Transverse colon (tissue), 4 donors: ENCODE measurements at regions not wholly inside any gene's neighbourhood (a gene's known extent, or its start where the extent isn't known, plus 50 kb on each side); places are given as distances from the start of the nearest gene placed in this dataset.
"Not testable (repeated sequence)": the region's sequence is repeated elsewhere in the genome, so short reads cannot be mapped to it uniquely, and the experiment has no call there.

ENCODE experiments used
- DNase-seq: peaks from one replicate; pipeline ENCODE4 v3.0.0-alpha.2; 2019
- H3K27ac ChIP-seq, 4 donors: fragments of 200-600 bp; sonication (generic); 2 replicates each; pipeline ENCODE4 v1.5.1; 2016 to 2018; ENCODE audit warnings: inconsistent platforms in 4 of 4
- H3K27me3 ChIP-seq: fragments of 200-600 bp; sonication (generic); 2 replicates; pipeline ENCODE4 v1.5.1; 2017; ENCODE audit warnings: inconsistent platforms
- H3K36me3 ChIP-seq, 4 donors: fragments of 200-600 bp; sonication (generic); 2 replicates each; pipeline ENCODE4 v1.5.1; 2017 to 2019; ENCODE audit warnings: inconsistent platforms in 4 of 4
- H3K4me1 ChIP-seq, 4 donors: fragments of 200-600 bp; sonication (generic); 2 replicates each; pipeline ENCODE4 v1.5.1; 2017 to 2020; ENCODE audit warnings: inconsistent platforms in 4 of 4
- H3K4me3 ChIP-seq, 4 donors: fragments of 200-600 bp; sonication (generic); 1 replicate in 1 of 4; 2 replicates in 3 of 4; pipeline versions ENCODE4 v1.5.1 to v1.6.1; 2017 to 2019; ENCODE audit warnings: inconsistent platforms in 4 of 4
- H3K9me3 ChIP-seq, 2 donors: fragments of 200-600 bp; sonication (generic); 2 replicates each; pipeline ENCODE4 v1.5.1; 2017 to 2019; ENCODE audit warnings: inconsistent platforms in 2 of 2
- EP300 ChIP-seq: sonication (generic); formaldehyde crosslinking; IDR thresholded peaks from one replicate; pipeline ENCODE4 v1.6.1; 2017; ENCODE audit warnings: antibody characterized with exemption, low read depth
- POLR2A ChIP-seq: fragments of 450-650 bp; IDR thresholded peaks from one replicate; pipeline ENCODE4 v1.6.1; 2016; ENCODE audit warnings: antibody characterized with exemption, mild to moderate bottlenecking, moderate library complexity
- POLR2AphosphoS5 ChIP-seq, 3 donors: sonication (generic); formaldehyde crosslinking; IDR thresholded peaks; one replicate each; pipeline ENCODE4 v1.6.1; 2016; ENCODE audit warnings: antibody characterized with exemption in 3 of 3
- WGBS, 2 donors: methylation state at CpG; one replicate each; pipeline ENCODE4 v1.1.5; 2018; ENCODE audit warnings: low coverage in 1 of 2; 5-methylcytosine and 5-hydroxymethylcytosine counted together
- in situ Hi-C, 4 donors: fragments of 200-750 bp; cut with MboI; loops; one replicate each; pipeline versions ENCODE4 v1.15.0 to v1.15.1; 2017; ENCODE audit warnings: low sequenced_read_pairs in 3 of 4, low pct_ligation_motif_present in 1 of 4, low pct_unique_long_range_greater_than_20kb in 1 of 4
- intact Hi-C: fragments of 100-400 bp; cut with DNase I; formaldehyde crosslinking; loops from one replicate; pipeline ENCODE4 v1.15.1; 2023; ENCODE audit warnings: low total_unique reads
- TF ChIP-seq, protein P1 (sequence below), 5 experiments: fragments of 200-600 bp in 3 of 5; fragments of 450-650 bp in 2 of 5; sonication (generic) in 3 of 5; IDR thresholded peaks; 1 replicate in 2 of 5; 2 replicates in 3 of 5; pipeline ENCODE4 v1.5.1; 2016 to 2017; ENCODE audit warnings: antibody characterized with exemption in 5 of 5, inconsistent platforms in 3 of 5, mild to moderate bottlenecking in 2 of 5, moderate library complexity in 1 of 5

- TF ChIP-seq, protein P1, sequence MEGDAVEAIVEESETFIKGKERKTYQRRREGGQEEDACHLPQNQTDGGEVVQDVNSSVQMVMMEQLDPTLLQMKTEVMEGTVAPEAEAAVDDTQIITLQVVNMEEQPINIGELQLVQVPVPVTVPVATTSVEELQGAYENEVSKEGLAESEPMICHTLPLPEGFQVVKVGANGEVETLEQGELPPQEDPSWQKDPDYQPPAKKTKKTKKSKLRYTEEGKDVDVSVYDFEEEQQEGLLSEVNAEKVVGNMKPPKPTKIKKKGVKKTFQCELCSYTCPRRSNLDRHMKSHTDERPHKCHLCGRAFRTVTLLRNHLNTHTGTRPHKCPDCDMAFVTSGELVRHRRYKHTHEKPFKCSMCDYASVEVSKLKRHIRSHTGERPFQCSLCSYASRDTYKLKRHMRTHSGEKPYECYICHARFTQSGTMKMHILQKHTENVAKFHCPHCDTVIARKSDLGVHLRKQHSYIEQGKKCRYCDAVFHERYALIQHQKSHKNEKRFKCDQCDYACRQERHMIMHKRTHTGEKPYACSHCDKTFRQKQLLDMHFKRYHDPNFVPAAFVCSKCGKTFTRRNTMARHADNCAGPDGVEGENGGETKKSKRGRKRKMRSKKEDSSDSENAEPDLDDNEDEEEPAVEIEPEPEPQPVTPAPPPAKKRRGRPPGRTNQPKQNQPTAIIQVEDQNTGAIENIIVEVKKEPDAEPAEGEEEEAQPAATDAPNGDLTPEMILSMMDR (IDR thresholded peaks at IDR 0.05): no peak
- TF ChIP-seq POLR2A: no peak
- Histone ChIP-seq H3K4me1 (no peaks in the 10 kb centered on the region), H3K27me3 (no peaks in the 10 kb centered on the region), H3K4me3 (no peak overlapping the region), H3K9me3 (no peaks in the 10 kb centered on the region), H3K27ac (no peak overlapping the region), H3K36me3 (no peaks in the 10 kb centered on the region)
- in situ Hi-C loops: no loop called here
- intact Hi-C loops: no loop called here
- DNase-seq: no peak
- 56 to 79% methylated on average over 3 of the region's 3 CpGs for WGBS, 2 donors
Measured at GRCh38 chr10:53162856-53163255, 390.3 kb upstream of the MBL2 start.

DNA sequence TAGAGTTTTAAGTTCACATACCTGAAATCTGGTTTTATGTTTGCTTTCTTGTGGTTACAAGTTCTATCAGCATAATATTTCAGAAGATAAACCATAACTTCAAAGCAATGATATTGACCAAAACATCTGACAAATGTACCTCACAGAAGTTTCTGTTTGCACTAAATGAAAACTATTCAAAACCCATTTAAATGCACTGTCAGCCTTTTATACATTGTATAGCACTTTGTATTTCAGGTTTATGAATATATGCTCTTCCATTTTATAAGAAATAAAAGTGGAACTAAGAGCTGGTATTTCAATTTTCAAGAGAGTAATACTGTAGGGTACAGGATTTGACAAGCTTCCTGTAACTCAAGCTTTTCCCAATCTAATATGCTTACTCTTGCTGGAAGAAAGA is 388.6 kb upstream of the MBL2 start:
- in situ Hi-C loops: no loop called here
- DNase-seq: no peak
- intact Hi-C loops: no loop called here
- Histone ChIP-seq H3K27me3 (no peaks in the 10 kb centered on the region), H3K4me3 (no peak overlapping the region), H3K36me3 (no peaks in the 10 kb centered on the region), H3K9me3 (no peaks in the 10 kb centered on the region), H3K4me1 (no peaks in the 10 kb centered on the region), H3K27ac (no peak overlapping the region)
- TF ChIP-seq POLR2A (no peak), EP300 (no peak), POLR2AphosphoS5 (IDR thresholded peaks at IDR 0.05) (no peak)
- TF ChIP-seq, protein P1 (IDR thresholded peaks at IDR 0.05): no peak

GRCh38 chr10:53155674-53156073 is 383.1 kb upstream of the MBL2 start:
- H3K27me3 ChIP-seq, H3K36me3 ChIP-seq, H3K4me1 ChIP-seq, in situ Hi-C loops, H3K27ac ChIP-seq, DNase-seq, H3K9me3 ChIP-seq, intact Hi-C loops, H3K4me3 ChIP-seq: not testable (repeated sequence)
- WGBS, 2 donors: 83 to 85% methylated on average over 1 to 4 of the region's 4 CpGs

GRCh38 chr10:53153831-53154230 is 381.2 kb upstream of the MBL2 start:
- Histone ChIP-seq H3K27me3 (no peaks in the 10 kb centered on the region), H3K9me3 (no peaks in the 10 kb centered on the region), H3K4me1 (no peaks in the 10 kb centered on the region), H3K36me3 (no peaks in the 10 kb centered on the region), H3K4me3 (no peak overlapping the region), H3K27ac (no peak overlapping the region)
- WGBS, 2 donors: 80 to 87% methylated on average over 1 of the region's 1 CpG
- no peak for TF ChIP-seq EP300
- TF ChIP-seq POLR2A: no peak
- TF ChIP-seq, protein P1 (IDR thresholded peaks at IDR 0.05): no peak
- TF ChIP-seq POLR2AphosphoS5 (IDR thresholded peaks at IDR 0.05): no peak
- intact Hi-C loops (no loop called here), in situ Hi-C loops (no loop called here)
- DNase-seq: no peak

DNA sequence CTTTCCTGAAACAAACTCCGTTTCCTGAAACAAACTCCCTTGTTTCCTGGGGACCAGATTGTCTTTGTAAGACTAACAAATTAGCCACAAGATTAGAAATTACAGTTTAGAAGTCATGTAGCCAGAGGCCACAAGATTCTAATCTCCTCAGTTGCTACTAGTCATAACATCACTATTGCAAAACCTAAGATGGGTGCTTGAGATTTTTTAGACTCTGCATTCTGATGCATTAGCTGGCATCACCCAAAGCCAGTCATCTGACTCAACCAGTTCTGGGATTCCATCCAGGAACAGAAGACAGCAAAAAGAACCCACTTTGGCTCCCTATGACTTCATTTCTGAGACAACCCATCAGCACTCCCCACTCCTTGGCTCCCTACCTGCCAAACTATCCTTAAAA is 367.9 kb upstream of the MBL2 start:
- 63 to 64% methylated on average over 1 of the region's 1 CpG for WGBS, 2 donors
- no peaks in the 10 kb centered on the region for H3K4me1 ChIP-seq
- DNase-seq: no peak
- no peaks in the 10 kb centered on the region for H3K27me3 ChIP-seq
- H3K36me3 ChIP-seq: no peaks in the 10 kb centered on the region
- H3K9me3 ChIP-seq: no peaks in the 10 kb centered on the region
- in situ Hi-C loops: no loop called here
- TF ChIP-seq POLR2AphosphoS5 (IDR thresholded peaks at IDR 0.05) (no peak), POLR2A (no peak), EP300 (no peak)
- TF ChIP-seq, protein P1 (IDR thresholded peaks at IDR 0.05): no peak
- no peak overlapping the region for H3K4me3 ChIP-seq
- no peak overlapping the region for H3K27ac ChIP-seq
- intact Hi-C loops: no loop called here
